IMR-90 (cell line): ENCODE measurements at regions not wholly inside any gene's neighbourhood (a gene's known extent, or its start where the extent isn't known, plus 50 kb on each side); places are given as distances from the start of the nearest gene placed in this dataset.
"Not testable (repeated sequence)": the region's sequence is repeated elsewhere in the genome, so short reads cannot be mapped to it uniquely, and the experiment has no call there.

ENCODE experiments used
- ATAC-seq: fragments of 200-7000 bp; cut with Tn5 transposase; 2 replicates; pipeline ENCODE4 v1.9.1; 2020; ENCODE audit warnings: low read depth, mild to moderate bottlenecking, moderate library complexity
- BruUV-seq: library from RNA; stranded (reverse); fragments of 400-500 nt; replicated peaks from 2 replicates; lab custom pipeline; 2021; lab: Mats Ljungman, UMichigan
- CTCF ChIA-PET: fragments of 300-600 bp; formaldehyde crosslinking; extraction: SDS; loops from one replicate; lab custom pipeline; 2021; ENCODE audit warnings: antibody characterized with exemption; lab: Yijun Ruan, JAX
- POLR2A ChIA-PET: fragments of 300-600 bp; sonication (Branson Sonifier 250); formaldehyde crosslinking; loops from one replicate; lab custom pipeline; 2022; ENCODE audit warnings: antibody characterized with exemption; ENCODE audit not compliant: unreplicated experiment; lab: Charles Lee
- DNase-seq: peaks from one replicate; pipeline ENCODE4 v3.0.0; 2013
- H2AFZ ChIP-seq: replicated peaks from 2 replicates; pipeline ENCODE3; 2013; ENCODE audit warnings: low read length, mild to moderate bottlenecking; ENCODE audit not compliant: poor library complexity
- H2AK5ac ChIP-seq: 2 replicates; pipeline ENCODE4 v1.6.1; 2013; ENCODE audit warnings: low read depth, low read length, inconsistent platforms
- H2AK9ac ChIP-seq: replicated peaks from 2 replicates; pipeline ENCODE3; 2013; ENCODE audit warnings: mild to moderate bottlenecking, low read depth, low read length, moderate library complexity; ENCODE audit not compliant: poor library complexity
- H2BK120ac ChIP-seq: 2 replicates; pipeline ENCODE4 v1.6.1; 2013; ENCODE audit warnings: low read depth, low read length, inconsistent platforms
- H2BK15ac ChIP-seq: 3 replicates; pipeline ENCODE4 v1.6.1; 2013; ENCODE audit warnings: low read depth, low read length, inconsistent platforms
- H2BK20ac ChIP-seq: 2 replicates; pipeline ENCODE4 v1.6.1; 2013; ENCODE audit warnings: low read depth, mild to moderate bottlenecking, inconsistent platforms, low read length, moderate library complexity
- H2BK5ac ChIP-seq: 2 replicates; pipeline ENCODE4 v1.6.1; 2013; ENCODE audit warnings: mild to moderate bottlenecking, low read depth, low read length, inconsistent platforms; ENCODE audit not compliant: poor library complexity, severe bottlenecking
- H3K14ac ChIP-seq: replicated peaks from 2 replicates; pipeline ENCODE4 v1.6.1; 2013; ENCODE audit warnings: low read depth, low read length, inconsistent platforms
- H3K18ac ChIP-seq: 2 replicates; pipeline ENCODE4 v1.6.1; 2013; ENCODE audit warnings: low read depth, low read length, control low read depth
- H3K23ac ChIP-seq: 2 replicates; pipeline ENCODE4 v1.6.1; 2013; ENCODE audit warnings: low read depth, low read length, inconsistent platforms
- H3K27ac ChIP-seq: 2 replicates; pipeline ENCODE4 v1.5.1; 2013; ENCODE audit warnings: mild to moderate bottlenecking, control low read depth, low read length; ENCODE audit not compliant: insufficient read depth
- H3K27me3 ChIP-seq: 2 replicates; pipeline ENCODE4 v1.6.1; 2013; ENCODE audit warnings: low read length; ENCODE audit not compliant: control insufficient read depth, insufficient read depth
- H3K36me3 ChIP-seq: 2 replicates; pipeline ENCODE4 v1.6.1; 2013; ENCODE audit warnings: low read length, mixed read lengths; ENCODE audit not compliant: control insufficient read depth, insufficient read depth
- H3K4ac ChIP-seq: 2 replicates; pipeline ENCODE4 v1.6.1; 2013; ENCODE audit warnings: low read depth, low read length, inconsistent platforms
- H3K4me1 ChIP-seq: 2 replicates; pipeline ENCODE4 v1.6.1; 2013; ENCODE audit warnings: low read length, mixed read lengths; ENCODE audit not compliant: control insufficient read depth, insufficient read depth
- H3K4me2 ChIP-seq: 2 replicates; pipeline ENCODE4 v1.6.1; 2013; ENCODE audit warnings: low read depth, mild to moderate bottlenecking, control low read depth, low read length, moderate library complexity
- H3K4me3 ChIP-seq: 2 replicates; pipeline ENCODE4 v1.5.1; 2013; ENCODE audit warnings: low read depth, mild to moderate bottlenecking, control low read depth, low read length, moderate library complexity; ENCODE audit not compliant: insufficient read depth
- H3K56ac ChIP-seq: 2 replicates; pipeline ENCODE4 v1.6.1; 2013; ENCODE audit warnings: low read length, inconsistent platforms; ENCODE audit not compliant: insufficient read depth; ENCODE audit errors: extremely low read depth
- H3K79me1 ChIP-seq, 2 experiments: 2 replicates each; pipeline ENCODE4 v1.6.1; 2013; ENCODE audit warnings: low read length in 2 of 2, inconsistent platforms in 1 of 2, low read depth in 1 of 2
- H3K9ac ChIP-seq: 2 replicates; pipeline ENCODE4 v1.6.1; 2013; ENCODE audit warnings: low read depth, low read length, control low read depth
- H3K9me1 ChIP-seq: 2 replicates; pipeline ENCODE4 v1.6.1; 2013; ENCODE audit warnings: low read length, inconsistent platforms; ENCODE audit not compliant: insufficient read depth
- H3K9me3 ChIP-seq: 2 replicates; pipeline ENCODE4 v1.6.1; 2013; ENCODE audit warnings: low read length; ENCODE audit not compliant: control insufficient read depth, insufficient read depth
- H4K20me1 ChIP-seq: 2 replicates; pipeline ENCODE4 v1.6.1; 2013; ENCODE audit warnings: low read length, inconsistent platforms; ENCODE audit not compliant: insufficient read depth
- H4K5ac ChIP-seq: 2 replicates; pipeline ENCODE4 v1.6.1; 2013; ENCODE audit warnings: mild to moderate bottlenecking, low read depth, low read length, control low read depth
- H4K8ac ChIP-seq, 2 experiments: 2 replicates each; pipeline ENCODE4 v1.6.1; 2013; ENCODE audit warnings: low read depth in 2 of 2, low read length in 2 of 2, control low read depth in 1 of 2, inconsistent platforms in 1 of 2
- H4K91ac ChIP-seq: 2 replicates; pipeline ENCODE4 v1.6.1; 2013; ENCODE audit warnings: low read depth, low read length, inconsistent platforms; ENCODE audit not compliant: insufficient read depth
- WGBS, 2 experiments: methylation state at CpG; one replicate each; pipeline versions ENCODE4 v1.1.5 to v1.1.7; 2013; ENCODE audit warnings: missing lambda C conversion rate in 2 of 2; ENCODE audit not compliant: insufficient read length in 1 of 2; ENCODE audit errors: extremely low coverage in 2 of 2; 5-methylcytosine and 5-hydroxymethylcytosine counted together
- dilution Hi-C: fragments of 300-500 bp; cut with HindIII; formaldehyde crosslinking; loops from one replicate; pipeline ENCODE4 v1.14.3; 2018; ENCODE audit warnings: low sequenced_read_pairs; ENCODE audit not compliant: unreplicated experiment
- in situ Hi-C: fragments of 300-500 bp; cut with MboI; formaldehyde crosslinking; loops from 3 replicates; pipeline ENCODE4 v1.14.3; 2019; ENCODE audit warnings: low sequenced_read_pairs, inconsistent platforms, mixed read lengths
- intact Hi-C: fragments of 100-400 bp; cut with micrococcal nuclease; formaldehyde crosslinking; loops from 2 replicates; pipeline ENCODE4 v1.10.0; 2022

GRCh38 chr5:118382931-118383330 is 605.4 kb downstream of the DTWD2 start:
- intact Hi-C loops, H2AFZ ChIP-seq, H3K9me1 ChIP-seq, DNase-seq, H2BK120ac ChIP-seq, H2BK15ac ChIP-seq, H3K4me1 ChIP-seq, H2AK5ac ChIP-seq, CTCF ChIA-PET, in situ Hi-C loops, H3K79me1 ChIP-seq, H4K8ac ChIP-seq, dilution Hi-C loops, POLR2A ChIA-PET, H2AK9ac ChIP-seq, H3K27ac ChIP-seq, H3K9me3 ChIP-seq, H4K20me1 ChIP-seq, H3K18ac ChIP-seq, H2BK5ac ChIP-seq, H3K27me3 ChIP-seq, H3K36me3 ChIP-seq, H3K4me2 ChIP-seq, H3K4me3 ChIP-seq, H3K9ac ChIP-seq, H3K14ac ChIP-seq, H3K4ac ChIP-seq, H3K56ac ChIP-seq, H3K23ac ChIP-seq, H4K91ac ChIP-seq, H2BK20ac ChIP-seq, BruUV-seq, ATAC-seq, H4K5ac ChIP-seq: not testable (repeated sequence)
- 100% methylated on average over 3 of the region's 15 CpGs; no CpG with 5 or more reads in 1 of the 2 experiments for WGBS, 2 experiments
